ENCODE measurements at regions not wholly inside any gene's neighbourhood (a gene's known extent, or its start where the extent isn't known, plus 50 kb on each side); places are given as distances from the start of the nearest gene placed in this dataset.

- TF ChIP-seq E2F1 (CRISPR knock-in tag; IDR thresholded peaks at IDR 0.05) = no peak
- no peak for TF ChIP-seq GATAD2A (IDR thresholded peaks at IDR 0.05)
Observed at GRCh38 chr21:28550057-28550825, 442.4 kb downstream of the LTN1 start (continued).

DNA sequence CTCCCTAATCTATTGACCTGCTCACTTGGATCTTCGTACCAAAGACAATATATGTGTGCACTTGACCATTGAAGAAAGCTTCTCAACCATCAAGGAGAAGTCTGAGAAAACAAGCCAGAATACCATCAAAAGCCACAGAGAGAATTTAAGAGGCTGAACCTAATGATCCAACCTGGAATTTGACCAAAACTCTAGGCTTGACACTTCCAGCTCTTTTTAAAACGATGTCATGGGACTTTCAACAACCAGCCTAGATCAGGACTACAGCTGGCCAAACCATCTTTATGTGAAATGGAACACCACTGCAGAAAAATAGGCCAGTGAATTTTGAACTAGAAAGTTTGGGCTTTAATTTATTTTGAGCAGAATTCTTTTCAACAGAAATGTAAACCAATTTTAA lies 444.4 kb downstream of the LTN1 start:
- DNase-seq (ENCODE audit: extremely low read depth in 1 of 4, low spot score in 3 of 4) (no peak), ATAC-seq (no peak), FAIRE-seq (no peak)
- ChIA-PET CTCF (ENCODE audit: low intra/inter-chr PET ratio) (no interaction called here), POLR2A (no interaction called here)
- TF ChIP-seq ARID3A (IDR thresholded peaks at IDR 0.05; ENCODE audit: borderline replicate concordance, low read depth, low read length) (no peak), NR1H2 (CRISPR knock-in tag; IDR thresholded peaks at IDR 0.05) (no peak), ZNF668 (CRISPR knock-in tag; IDR thresholded peaks at IDR 0.05) (no peak), RFX5 (IDR thresholded peaks at IDR 0.05; ENCODE audit: low read depth, low read length) (no peak)
- TF ChIP-seq, protein P1, sequence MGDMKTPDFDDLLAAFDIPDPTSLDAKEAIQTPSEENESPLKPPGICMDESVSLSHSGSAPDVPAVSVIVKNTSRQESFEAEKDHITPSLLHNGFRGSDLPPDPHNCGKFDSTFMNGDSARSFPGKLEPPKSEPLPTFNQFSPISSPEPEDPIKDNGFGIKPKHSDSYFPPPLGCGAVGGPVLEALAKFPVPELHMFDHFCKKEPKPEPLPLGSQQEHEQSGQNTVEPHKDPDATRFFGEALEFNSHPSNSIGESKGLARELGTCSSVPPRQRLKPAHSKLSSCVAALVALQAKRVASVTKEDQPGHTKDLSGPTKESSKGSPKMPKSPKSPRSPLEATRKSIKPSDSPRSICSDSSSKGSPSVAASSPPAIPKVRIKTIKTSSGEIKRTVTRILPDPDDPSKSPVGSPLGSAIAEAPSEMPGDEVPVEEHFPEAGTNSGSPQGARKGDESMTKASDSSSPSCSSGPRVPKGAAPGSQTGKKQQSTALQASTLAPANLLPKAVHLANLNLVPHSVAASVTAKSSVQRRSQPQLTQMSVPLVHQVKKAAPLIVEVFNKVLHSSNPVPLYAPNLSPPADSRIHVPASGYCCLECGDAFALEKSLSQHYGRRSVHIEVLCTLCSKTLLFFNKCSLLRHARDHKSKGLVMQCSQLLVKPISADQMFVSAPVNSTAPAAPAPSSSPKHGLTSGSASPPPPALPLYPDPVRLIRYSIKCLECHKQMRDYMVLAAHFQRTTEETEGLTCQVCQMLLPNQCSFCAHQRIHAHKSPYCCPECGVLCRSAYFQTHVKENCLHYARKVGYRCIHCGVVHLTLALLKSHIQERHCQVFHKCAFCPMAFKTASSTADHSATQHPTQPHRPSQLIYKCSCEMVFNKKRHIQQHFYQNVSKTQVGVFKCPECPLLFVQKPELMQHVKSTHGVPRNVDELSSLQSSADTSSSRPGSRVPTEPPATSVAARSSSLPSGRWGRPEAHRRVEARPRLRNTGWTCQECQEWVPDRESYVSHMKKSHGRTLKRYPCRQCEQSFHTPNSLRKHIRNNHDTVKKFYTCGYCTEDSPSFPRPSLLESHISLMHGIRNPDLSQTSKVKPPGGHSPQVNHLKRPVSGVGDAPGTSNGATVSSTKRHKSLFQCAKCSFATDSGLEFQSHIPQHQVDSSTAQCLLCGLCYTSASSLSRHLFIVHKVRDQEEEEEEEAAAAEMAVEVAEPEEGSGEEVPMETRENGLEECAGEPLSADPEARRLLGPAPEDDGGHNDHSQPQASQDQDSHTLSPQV (IDR thresholded peaks at IDR 0.05) = no peak
- Histone ChIP-seq H3K79me2 (ENCODE audit: control insufficient read depth, insufficient read depth, low read length) (no peaks in the 10 kb centered on the region), H3K27ac (ENCODE audit: extremely low read depth, low read depth, low read length) (no peak overlapping the region), H3K36me3 (ENCODE audit: control insufficient read depth, insufficient read depth, low read length) (no peaks in the 10 kb centered on the region), H4K20me1 (replicated peaks; ENCODE audit: control insufficient read depth, insufficient read depth, low read length) (no peaks in the 10 kb centered on the region), H3K4me1 (replicated peaks in 1 of 2; ENCODE audit: control insufficient read depth in 2 of 2, insufficient read depth in 2 of 2, low read length in 2 of 2) (no peaks in the 10 kb centered on the region), H3K9me3 (replicated peaks; ENCODE audit: control insufficient read depth, insufficient read depth, low read depth, low read length) (0 out of 2 replicates have a peak, but pooled peaks cover 1% of the 10 kb centered on the region), H3K27me3 (ENCODE audit: control insufficient read depth in 2 of 2, insufficient read depth in 2 of 2, low read length in 2 of 2) (no peaks in the 10 kb centered on the region), H3K4me2 (ENCODE audit: insufficient read depth, low read length) (no peak overlapping the region), H3K9ac (ENCODE audit: insufficient read depth in 1 of 2, low read depth in 2 of 2, low read length in 2 of 2) (no peak overlapping the region), H3K4me3 (no peak overlapping the region), H3K9me1 (ENCODE audit: control insufficient read depth, insufficient read depth, low read length) (no peaks in the 10 kb centered on the region), H2AFZ (ENCODE audit: low read depth, low read length) (no peak overlapping the region)
- BruUV-seq (replicated peaks) = no TSS peak
- WGBS (ENCODE audit: insufficient coverage, low coverage, missing lambda C conversion rate) = 0% methylated on average over 2 of the region's 2 CpGs
- in situ Hi-C loops (cut with MboI) (no loop called here), intact Hi-C loops (cut with micrococcal nuclease) (no loop called here)
